Ishikawa (cell line): ENCODE measurements at regions not wholly inside any gene's neighbourhood (a gene's known extent, or its start where the extent isn't known, plus 50 kb on each side); places are given as distances from the start of the nearest gene placed in this dataset.

ENCODE experiments used
- EGR1 ChIP-seq: IDR thresholded peaks from 2 replicates; pipeline ENCODE4 v1.6.1; 2012
- TAF1 ChIP-seq: IDR thresholded peaks from 2 replicates; pipeline ENCODE4 v1.6.1; 2012; ENCODE audit warnings: low read depth, mild to moderate bottlenecking
- USF1 ChIP-seq: IDR thresholded peaks from 2 replicates; pipeline ENCODE4 v1.6.1; 2012

DNA sequence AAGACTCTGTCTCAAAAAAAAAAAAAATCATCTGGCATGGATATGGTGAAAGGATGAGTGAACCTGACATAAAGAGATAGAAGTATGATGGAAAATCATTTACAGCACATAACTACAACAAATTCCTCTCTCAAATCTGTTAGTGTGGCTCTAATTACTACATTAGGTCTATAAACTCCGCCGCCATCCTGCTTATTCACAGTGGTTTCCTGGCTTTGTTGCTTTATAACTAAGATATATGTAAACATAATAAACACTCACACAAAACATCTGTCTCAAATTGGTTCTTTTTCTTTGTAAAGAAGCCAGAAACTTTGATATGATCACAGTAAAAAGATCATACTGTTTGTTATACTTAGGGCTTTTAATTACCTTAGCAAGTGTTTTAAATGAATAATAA, 412.6 kb upstream of the FAM98A start:
- TF ChIP-seq USF1, result no peak
- TF ChIP-seq EGR1, result no peak
- TF ChIP-seq TAF1, result no peak
